ENCODE measurements at regions not wholly inside any gene's neighbourhood (a gene's known extent, or its start where the extent isn't known, plus 50 kb on each side); places are given as distances from the start of the nearest gene placed in this dataset.

DNA sequence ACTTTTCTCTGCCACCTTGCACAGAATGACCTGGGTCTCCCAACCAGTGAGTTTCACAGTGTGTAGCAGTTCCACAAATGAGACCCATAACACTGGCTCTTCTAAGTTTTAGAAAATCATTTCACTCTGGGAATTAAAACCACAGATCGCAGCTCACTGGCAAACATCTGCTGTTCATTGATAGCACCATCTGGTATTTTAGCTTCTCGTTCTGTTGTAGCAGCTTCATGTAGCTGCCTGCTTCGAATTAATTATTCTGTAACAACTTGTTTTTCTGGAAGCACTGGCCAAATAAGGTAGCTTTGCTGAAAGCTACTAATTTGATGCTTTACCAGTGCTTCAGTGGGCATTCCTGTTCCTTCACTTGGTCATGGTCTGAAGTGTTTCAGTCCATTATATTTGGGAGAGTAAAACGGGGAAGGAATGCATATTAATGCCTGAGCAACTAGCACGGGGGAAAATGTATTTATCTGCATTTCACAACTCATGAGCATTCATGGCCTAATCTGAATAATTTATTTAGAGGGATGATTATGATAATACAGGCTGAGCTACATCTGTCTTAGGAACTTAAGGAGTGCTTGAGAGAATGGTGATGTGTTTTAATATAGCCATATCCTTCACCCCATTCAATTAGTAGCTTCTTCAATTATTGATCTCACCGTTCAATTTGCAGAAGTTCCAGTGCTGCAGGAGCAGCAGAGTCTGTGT, 447.4 kb downstream of the XPNPEP1 start:
- Histone ChIP-seq H3F3A (ENCODE audit: insufficient read depth, low read length) (no peaks in the 10 kb centered on the region), H3K36me3 (ENCODE audit: insufficient read depth, low read length) (no peaks in the 10 kb centered on the region), H3K4me2 (ENCODE audit: low read length) (no peak overlapping the region), H2AFZ (ENCODE audit: low read length) (no peak overlapping the region), H3K9me3 (ENCODE audit: low read length) (no peaks in the 10 kb centered on the region), H3K9ac (ENCODE audit: low read length) (no peak overlapping the region), H3K4me1 (ENCODE audit: insufficient read depth, low read length, severe bottlenecking) (no peaks in the 10 kb centered on the region), H3K4me3 (ENCODE audit: low read depth, low read length, poor library complexity, severe bottlenecking) (no peak overlapping the region), H3K27ac (ENCODE audit: low read depth, low read length, poor library complexity, severe bottlenecking) (no peak overlapping the region), H3K79me2 (ENCODE audit: insufficient read depth, low read length) (no peaks in the 10 kb centered on the region), H3K27me3 (ENCODE audit: insufficient read depth, low read length) (no peaks in the 10 kb centered on the region), H4K20me1 (ENCODE audit: insufficient read depth, low read length) (no peaks in the 10 kb centered on the region), H3K9me2 (ENCODE audit: low read depth, low read length) (no peaks in the 10 kb centered on the region)
- TF ChIP-seq EZH2 (IDR thresholded peaks at IDR 0.05; ENCODE audit: borderline replicate concordance, low read length), result no peak

DNA sequence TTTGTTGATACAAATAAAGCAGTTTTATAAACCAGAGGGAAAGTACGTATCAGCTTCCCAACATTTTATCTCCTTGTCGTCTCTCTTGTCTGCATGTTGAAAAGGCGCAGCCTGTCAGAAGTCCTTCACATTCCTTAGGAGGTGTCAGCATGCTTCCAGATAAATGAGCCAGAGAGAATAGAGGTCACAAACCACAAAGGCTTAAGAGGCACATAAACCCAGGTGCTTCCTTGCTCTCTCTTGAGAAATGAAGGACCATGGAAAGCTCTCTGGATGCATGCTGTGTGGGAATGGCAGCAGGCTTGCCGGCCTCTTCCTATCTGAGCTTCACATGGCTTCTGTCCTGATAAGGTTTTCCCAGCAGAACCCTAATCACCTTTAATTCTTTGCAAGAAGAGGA, 448.5 kb downstream of the XPNPEP1 start:
- H3K36me3 ChIP-seq (ENCODE audit: insufficient read depth, low read length), result no peaks in the 10 kb centered on the region
- H3K27ac ChIP-seq (ENCODE audit: low read depth, low read length, poor library complexity, severe bottlenecking), result no peak overlapping the region
- no peaks in the 10 kb centered on the region for H3K27me3 ChIP-seq (ENCODE audit: insufficient read depth, low read length)
- H3K9ac ChIP-seq (ENCODE audit: low read length), result no peak overlapping the region
- H3K4me1 ChIP-seq (ENCODE audit: insufficient read depth, low read length, severe bottlenecking), result no peaks in the 10 kb centered on the region
- H2AFZ ChIP-seq (ENCODE audit: low read length), result no peak overlapping the region
- H4K20me1 ChIP-seq (ENCODE audit: insufficient read depth, low read length), result no peaks in the 10 kb centered on the region
- H3K9me2 ChIP-seq (ENCODE audit: low read depth, low read length), result no peaks in the 10 kb centered on the region
- no peaks in the 10 kb centered on the region for H3K9me3 ChIP-seq (ENCODE audit: low read length)
- TF ChIP-seq EZH2 (IDR thresholded peaks at IDR 0.05; ENCODE audit: borderline replicate concordance, low read length), result no peak
- TF ChIP-seq, protein P1, sequence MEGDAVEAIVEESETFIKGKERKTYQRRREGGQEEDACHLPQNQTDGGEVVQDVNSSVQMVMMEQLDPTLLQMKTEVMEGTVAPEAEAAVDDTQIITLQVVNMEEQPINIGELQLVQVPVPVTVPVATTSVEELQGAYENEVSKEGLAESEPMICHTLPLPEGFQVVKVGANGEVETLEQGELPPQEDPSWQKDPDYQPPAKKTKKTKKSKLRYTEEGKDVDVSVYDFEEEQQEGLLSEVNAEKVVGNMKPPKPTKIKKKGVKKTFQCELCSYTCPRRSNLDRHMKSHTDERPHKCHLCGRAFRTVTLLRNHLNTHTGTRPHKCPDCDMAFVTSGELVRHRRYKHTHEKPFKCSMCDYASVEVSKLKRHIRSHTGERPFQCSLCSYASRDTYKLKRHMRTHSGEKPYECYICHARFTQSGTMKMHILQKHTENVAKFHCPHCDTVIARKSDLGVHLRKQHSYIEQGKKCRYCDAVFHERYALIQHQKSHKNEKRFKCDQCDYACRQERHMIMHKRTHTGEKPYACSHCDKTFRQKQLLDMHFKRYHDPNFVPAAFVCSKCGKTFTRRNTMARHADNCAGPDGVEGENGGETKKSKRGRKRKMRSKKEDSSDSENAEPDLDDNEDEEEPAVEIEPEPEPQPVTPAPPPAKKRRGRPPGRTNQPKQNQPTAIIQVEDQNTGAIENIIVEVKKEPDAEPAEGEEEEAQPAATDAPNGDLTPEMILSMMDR (IDR thresholded peaks at IDR 0.05; ENCODE audit: low read length), result no peak
- no peak overlapping the region for H3K4me3 ChIP-seq (ENCODE audit: low read depth, low read length, poor library complexity, severe bottlenecking)
- H3K4me2 ChIP-seq (ENCODE audit: low read length), result no peak overlapping the region
- H3K79me2 ChIP-seq (ENCODE audit: insufficient read depth, low read length), result no peaks in the 10 kb centered on the region
- H3F3A ChIP-seq (ENCODE audit: insufficient read depth, low read length), result no peaks in the 10 kb centered on the region

DNA sequence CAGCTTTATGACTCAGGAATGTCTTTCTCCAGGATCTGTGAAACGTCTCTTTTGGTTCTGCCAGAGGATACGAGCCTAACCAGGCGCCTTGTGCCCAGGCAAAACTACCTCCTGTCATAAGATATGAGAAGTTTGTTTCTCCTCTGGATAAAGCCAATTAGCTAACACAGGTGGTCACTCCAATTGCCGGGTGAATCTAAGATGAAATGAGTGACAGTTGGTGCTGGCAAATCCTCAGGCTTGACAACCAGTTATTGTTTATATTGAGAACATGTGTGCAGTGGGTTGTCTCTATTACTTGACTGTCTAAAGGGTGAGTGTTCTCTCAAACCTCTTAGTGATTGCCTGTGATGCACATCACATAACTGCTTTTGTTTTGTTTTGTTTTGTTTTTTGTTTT, 449.1 kb downstream of the XPNPEP1 start:
- TF ChIP-seq, protein P1 (IDR thresholded peaks at IDR 0.05; ENCODE audit: low read length), result no peak
- no peak for TF ChIP-seq EZH2 (IDR thresholded peaks at IDR 0.05; ENCODE audit: borderline replicate concordance, low read length)
- no peak overlapping the region for H3K9ac ChIP-seq (ENCODE audit: low read length)
- H3K9me2 ChIP-seq (ENCODE audit: low read depth, low read length), result no peaks in the 10 kb centered on the region

DNA sequence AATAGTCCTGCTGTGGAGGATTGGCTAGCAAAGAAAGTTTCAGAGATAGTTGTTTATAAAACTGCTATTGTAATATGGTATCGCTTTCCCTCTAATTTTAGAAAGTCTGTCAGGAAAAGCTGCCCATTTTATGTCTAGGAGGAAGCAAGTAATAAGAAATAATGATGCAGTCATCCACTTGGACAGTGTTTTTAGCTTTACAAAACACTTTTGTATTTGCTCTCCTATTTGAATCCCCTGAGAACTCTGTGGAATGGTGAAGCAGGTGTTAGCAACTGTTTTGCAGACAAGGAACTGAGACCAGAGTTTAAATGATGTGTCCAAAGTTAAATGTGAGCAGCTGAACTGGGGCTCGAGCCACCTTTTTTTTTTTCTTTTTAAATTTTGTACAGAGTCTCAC, 455.8 kb downstream of the XPNPEP1 start:
- Histone ChIP-seq H2AFZ (ENCODE audit: low read length) (no peak overlapping the region), H3K9me3 (ENCODE audit: low read length) (no peaks in the 10 kb centered on the region), H4K20me1 (ENCODE audit: insufficient read depth, low read length) (no peaks in the 10 kb centered on the region), H3K27me3 (ENCODE audit: insufficient read depth, low read length) (no peaks in the 10 kb centered on the region), H3K4me1 (ENCODE audit: insufficient read depth, low read length, severe bottlenecking) (no peaks in the 10 kb centered on the region), H3K4me2 (ENCODE audit: low read length) (no peak overlapping the region), H3K79me2 (ENCODE audit: insufficient read depth, low read length) (no peaks in the 10 kb centered on the region), H3K27ac (ENCODE audit: low read depth, low read length, poor library complexity, severe bottlenecking) (no peak overlapping the region), H3K4me3 (ENCODE audit: low read depth, low read length, poor library complexity, severe bottlenecking) (no peak overlapping the region), H3K9ac (ENCODE audit: low read length) (no peak overlapping the region), H3F3A (ENCODE audit: insufficient read depth, low read length) (no peaks in the 10 kb centered on the region), H3K36me3 (ENCODE audit: insufficient read depth, low read length) (no peaks in the 10 kb centered on the region), H3K9me2 (ENCODE audit: low read depth, low read length) (no peaks in the 10 kb centered on the region)
- TF ChIP-seq, protein P1 (IDR thresholded peaks at IDR 0.05; ENCODE audit: low read length), result no peak
- TF ChIP-seq EZH2 (IDR thresholded peaks at IDR 0.05; ENCODE audit: borderline replicate concordance, low read length), result no peak

More for the DNA sequence above, 449.1 kb downstream of the XPNPEP1 start:
- Histone ChIP-seq H3K27me3 (ENCODE audit: insufficient read depth, low read length) (no peaks in the 10 kb centered on the region), H3F3A (ENCODE audit: insufficient read depth, low read length) (no peaks in the 10 kb centered on the region), H3K4me2 (ENCODE audit: low read length) (no peak overlapping the region), H3K36me3 (ENCODE audit: insufficient read depth, low read length) (no peaks in the 10 kb centered on the region), H4K20me1 (ENCODE audit: insufficient read depth, low read length) (no peaks in the 10 kb centered on the region), H3K79me2 (ENCODE audit: insufficient read depth, low read length) (no peaks in the 10 kb centered on the region), H3K9me3 (ENCODE audit: low read length) (no peaks in the 10 kb centered on the region), H2AFZ (ENCODE audit: low read length) (no peak overlapping the region), H3K27ac (ENCODE audit: low read depth, low read length, poor library complexity, severe bottlenecking) (no peak overlapping the region), H3K4me3 (ENCODE audit: low read depth, low read length, poor library complexity, severe bottlenecking) (no peak overlapping the region), H3K4me1 (ENCODE audit: insufficient read depth, low read length, severe bottlenecking) (no peaks in the 10 kb centered on the region)

Measured in OCI-LY1 (cell line).